ENCODE measurements at regions not wholly inside any gene's neighbourhood (a gene's known extent, or its start where the extent isn't known, plus 50 kb on each side); places are given as distances from the start of the nearest gene placed in this dataset.

DNA sequence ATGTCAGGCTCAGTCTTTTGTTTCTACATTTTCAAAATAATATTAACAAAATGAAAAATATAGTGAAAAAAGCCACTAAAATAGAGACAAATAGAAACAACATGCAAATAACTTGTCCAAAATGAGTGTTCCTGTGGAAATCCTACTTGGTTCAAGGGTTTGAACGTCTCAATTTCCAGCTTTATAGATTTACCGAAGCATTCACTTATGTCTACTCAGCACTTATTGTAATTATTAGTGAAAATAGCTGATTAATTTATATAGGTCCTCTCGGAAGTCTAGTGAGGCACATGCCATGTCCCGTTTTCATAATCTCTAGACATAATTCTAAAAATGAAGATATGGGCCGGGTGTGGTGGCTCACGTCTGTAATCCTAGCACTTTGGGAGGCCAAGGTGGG, 99.9 kb upstream of the NFIB start:
- Histone ChIP-seq H3K4me3 (ENCODE audit: extremely low read depth in 1 of 4, insufficient read depth in 2 of 4, low read depth in 3 of 4, low read length in 4 of 4) (no peak overlapping the region), H3K23ac (ENCODE audit: insufficient read length) (no peak overlapping the region), H4K20me1 (replicated peaks in 1 of 2; ENCODE audit: control insufficient read depth in 1 of 2, insufficient read depth in 2 of 2, low read length in 2 of 2) (no peaks in the 10 kb centered on the region), H3K14ac (ENCODE audit: insufficient read length) (no peak overlapping the region), H2BK12ac (ENCODE audit: low read depth, low read length) (no peak overlapping the region), H2BK15ac (ENCODE audit: low read length) (no peak overlapping the region), H3K79me1 (ENCODE audit: low read depth, low read length) (no peaks in the 10 kb centered on the region), H2AFZ (ENCODE audit: low read length) (no peak overlapping the region), H3K4ac (replicated peaks; ENCODE audit: insufficient read length, low read depth, low read length) (no peak overlapping the region), H3K36me3 (ENCODE audit: control insufficient read depth in 2 of 4, insufficient read depth in 4 of 4, low read length in 3 of 4) (no peaks in the 10 kb centered on the region), H2BK120ac (replicated peaks; ENCODE audit: low read depth, low read length) (no peak overlapping the region), H4K5ac (ENCODE audit: insufficient read length, low read depth, low read length) (no peak overlapping the region), H2AK5ac (ENCODE audit: low read depth, low read length) (no peak overlapping the region), H3K9ac (replicated peaks in 1 of 4; ENCODE audit: extremely low read depth in 1 of 4, low read depth in 3 of 4, low read length in 3 of 4) (no peak overlapping the region), H3K56ac (replicated peaks; ENCODE audit: insufficient read length, low read depth, low read length) (no peak overlapping the region), H4K91ac (replicated peaks; ENCODE audit: insufficient read length, low read length) (no peak overlapping the region), H3K27me3 (replicated peaks in 1 of 4; ENCODE audit: control insufficient read depth in 3 of 4, extremely low read depth in 1 of 4, insufficient read depth in 3 of 4, low read length in 3 of 4) (no peaks in the 10 kb centered on the region), H3K4me2 (ENCODE audit: insufficient read depth in 1 of 2, low read depth in 2 of 2, low read length in 2 of 2) (no peak overlapping the region), H3K23me2 (ENCODE audit: low read depth, low read length) (no peaks in the 10 kb centered on the region), H3K27ac (ENCODE audit: low read depth, low read length) (no peak overlapping the region), H3K79me2 (ENCODE audit: control insufficient read depth in 1 of 2, insufficient read depth in 2 of 2, low read length in 2 of 2) (no peaks in the 10 kb centered on the region), H2BK5ac (ENCODE audit: low read depth, low read length) (no peak overlapping the region), H2BK20ac (ENCODE audit: low read length) (no peak overlapping the region), H3K4me1 (replicated peaks in 1 of 4; ENCODE audit: control insufficient read depth in 3 of 4, insufficient read depth in 4 of 4, low read length in 3 of 4) (peaks cover 0 to 7% (median 2%) of the 10 kb centered on the region in 4 experiments; a peak in 4 of 7 replicates), H3K9me3 (ENCODE audit: insufficient read depth in 2 of 2, low read depth in 1 of 2, low read length in 1 of 2) (no peaks in the 10 kb centered on the region), H3K18ac (ENCODE audit: extremely low read depth, low read length) (no peak overlapping the region), H4K8ac (ENCODE audit: extremely low read depth, insufficient read depth, low read length) (no peak overlapping the region)
- 86% methylated on average over 6 of the region's 6 CpGs; no CpG with 5 or more reads in 1 of the 2 experiments for WGBS, 2 experiments (ENCODE audit: extremely low coverage in 1 of 2, insufficient coverage in 1 of 2, insufficient read length in 1 of 2, insufficient replicate concordance in 2 of 2, low coverage in 1 of 2, low lambda C conversion rate in 2 of 2, missing lambda C conversion rate in 1 of 2)
- ChIA-PET POLR2A (ENCODE audit: partially characterized antibody) (no interaction called here), CTCF (ENCODE audit: partially characterized antibody) (interaction anchor here (0.5 to 3.5 kb wide), 3 partner anchors 14 to 450 kb away, joined by 3 to 21 read pairs (median 3); no protein-coding TSS in a partner anchor)
- FAIRE-seq, result no peak
- no peak for DNase-seq (ENCODE audit: low read depth in 1 of 2, low spot score in 2 of 2)
- TF ChIP-seq EP300 (IDR thresholded peaks at IDR 0.05; ENCODE audit: borderline replicate concordance in 1 of 2, low read depth in 2 of 2, low read length in 2 of 2), result no peak
- TF ChIP-seq RNF2 (IDR thresholded peaks at IDR 0.05; ENCODE audit: borderline replicate concordance, low read depth, low read length, missing control alignments, poor library complexity, severe bottlenecking), result no peak
- peak; percentile 53; the same call in 1 of the 2 replicates for TF ChIP-seq MAFK (IDR thresholded peaks at IDR 0.05; ENCODE audit: low read depth, low read length)
- no peak for TF ChIP-seq BCL11A (IDR thresholded peaks at IDR 0.05; ENCODE audit: low read depth in 2 of 2, low read length in 2 of 2)
- no peak for TF ChIP-seq CHD2 (IDR thresholded peaks at IDR 0.05; ENCODE audit: low read length)
- no peak for TF ChIP-seq TAF1 (IDR thresholded peaks at IDR 0.05; ENCODE audit: low read depth, low read length)
- TF ChIP-seq SP4 (IDR thresholded peaks at IDR 0.05; ENCODE audit: low read length), result no peak
- no peak for TF ChIP-seq POLR2AphosphoS5 (IDR thresholded peaks at IDR 0.05; ENCODE audit: low read depth, low read length)
